SIG-M5 (cell line): ENCODE measurements at regions not wholly inside any gene's neighbourhood (a gene's known extent, or its start where the extent isn't known, plus 50 kb on each side); places are given as distances from the start of the nearest gene placed in this dataset.
"Not testable (repeated sequence)": the region's sequence is repeated elsewhere in the genome, so short reads cannot be mapped to it uniquely, and the experiment has no call there.

Experiments
- DNase-seq: peaks from one replicate; lab custom pipeline; 2025; lab: John Stamatoyannopoulos, UW

DNA sequence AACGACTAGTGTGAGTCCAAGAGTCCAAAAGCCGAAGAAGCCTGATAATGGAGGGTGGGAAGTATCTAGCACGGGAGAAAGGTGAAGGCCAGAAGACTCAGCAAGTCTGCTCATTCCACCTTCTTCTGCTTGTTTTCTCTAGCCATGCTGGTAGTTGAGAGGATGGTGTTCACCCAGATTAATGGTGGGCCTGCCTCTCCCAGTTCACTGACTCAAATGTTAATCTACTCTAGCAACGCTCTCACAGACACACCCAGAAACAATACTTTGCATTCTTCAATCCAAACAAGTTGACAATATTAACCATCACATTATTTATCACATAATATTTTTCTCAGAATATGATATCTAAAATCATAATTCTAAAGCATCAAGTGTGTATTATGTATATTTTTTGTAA lies 1055.1 kb upstream of the PCDH10 start:
- DNase-seq: no peak

DNA sequence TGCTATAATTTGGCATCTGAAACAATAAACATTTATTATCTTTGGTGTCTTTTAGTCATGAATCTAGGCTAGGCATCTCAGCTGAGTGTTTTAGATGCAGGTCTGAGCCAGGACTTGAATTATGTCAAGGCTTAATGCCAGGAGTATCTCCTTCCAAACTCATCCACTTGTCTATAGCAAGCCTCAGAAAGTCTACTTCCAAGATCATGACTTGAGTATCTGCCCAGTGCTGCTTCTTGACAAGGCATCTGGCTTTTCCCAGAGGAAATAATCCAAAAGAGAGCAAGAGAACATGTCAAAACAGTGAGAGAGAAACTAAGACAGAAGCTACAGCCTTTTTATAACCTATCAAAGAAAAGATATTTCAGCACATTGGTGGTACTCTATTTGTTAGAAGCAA lies 1052.1 kb upstream of the PCDH10 start:
- DNase-seq: no peak

DNA sequence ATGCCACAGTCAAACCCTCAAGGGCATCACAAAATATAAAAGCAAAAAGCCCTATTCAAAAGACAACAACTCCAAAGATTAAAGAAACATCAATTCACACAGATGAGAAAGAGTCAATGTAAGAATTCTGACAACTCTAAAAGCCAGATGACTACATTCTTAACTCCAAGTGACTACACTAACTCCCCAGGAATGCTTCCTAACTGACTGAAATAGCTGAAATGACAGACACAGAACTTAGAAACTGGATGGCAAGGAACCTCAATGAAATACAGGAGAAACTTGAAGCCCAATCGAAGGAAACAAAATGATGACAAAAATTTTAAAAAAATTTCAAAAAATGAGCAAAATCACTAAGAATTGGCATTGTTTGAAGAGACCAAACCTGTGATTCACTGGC lies 1047.6 kb upstream of the PCDH10 start:
- DNase-seq: no peak

DNA sequence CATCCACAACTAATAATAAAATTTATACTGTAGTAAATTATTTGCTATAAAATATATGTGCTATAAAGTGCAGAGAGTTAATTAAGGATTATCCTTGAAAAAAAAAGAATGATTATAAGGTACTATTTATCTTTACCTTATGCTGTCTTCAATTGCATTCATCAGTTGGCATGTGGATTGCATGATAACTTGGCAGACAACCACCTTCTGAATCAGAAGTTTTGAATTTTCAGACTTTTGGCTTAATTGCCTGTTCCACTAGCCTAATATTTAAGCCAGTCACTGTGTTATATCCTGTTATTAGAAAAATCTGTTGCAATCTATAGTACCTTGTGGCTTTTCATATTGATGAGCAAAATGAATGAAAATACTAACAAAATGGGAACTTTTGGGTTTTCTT lies 1040.3 kb upstream of the PCDH10 start:
- no peak for DNase-seq

DNA sequence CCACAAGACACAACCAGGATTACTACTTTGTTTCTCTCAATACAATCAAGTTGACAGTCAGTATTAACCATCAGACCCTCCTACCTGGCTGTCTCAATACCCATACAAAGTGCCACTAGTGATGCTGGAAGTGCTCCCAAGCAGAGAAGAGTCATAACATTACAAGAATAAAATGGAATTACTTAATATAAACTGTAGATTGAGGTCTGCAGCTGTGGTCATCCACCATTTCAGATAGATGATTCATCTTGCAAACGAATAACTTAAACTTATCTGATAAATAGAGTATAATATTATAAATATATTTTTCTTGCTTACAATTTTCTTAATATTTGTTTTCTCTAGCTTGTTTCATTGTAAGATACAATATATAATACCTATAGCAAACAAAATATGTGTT lies 1034.2 kb upstream of the PCDH10 start:
- no peak for DNase-seq

DNA sequence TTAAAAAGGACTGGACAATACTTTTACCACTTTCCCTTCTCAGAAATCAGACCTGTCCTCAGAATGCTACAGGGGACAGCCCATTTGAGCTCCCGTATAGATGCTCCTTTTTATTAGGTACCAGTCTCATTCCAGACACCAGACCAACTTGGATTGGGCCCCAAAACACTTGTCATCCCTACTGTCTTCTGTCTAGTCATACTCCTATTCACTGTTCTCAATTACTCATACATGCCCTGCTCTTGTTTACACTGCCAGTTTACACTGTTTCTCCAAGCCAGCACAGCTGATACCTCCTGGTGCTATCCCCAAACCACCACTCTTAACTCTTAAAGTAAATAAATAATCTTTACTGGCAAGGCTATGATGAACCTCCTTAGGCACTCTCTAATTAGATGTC lies 1026.4 kb upstream of the PCDH10 start:
- DNase-seq: not testable (repeated sequence)

DNA sequence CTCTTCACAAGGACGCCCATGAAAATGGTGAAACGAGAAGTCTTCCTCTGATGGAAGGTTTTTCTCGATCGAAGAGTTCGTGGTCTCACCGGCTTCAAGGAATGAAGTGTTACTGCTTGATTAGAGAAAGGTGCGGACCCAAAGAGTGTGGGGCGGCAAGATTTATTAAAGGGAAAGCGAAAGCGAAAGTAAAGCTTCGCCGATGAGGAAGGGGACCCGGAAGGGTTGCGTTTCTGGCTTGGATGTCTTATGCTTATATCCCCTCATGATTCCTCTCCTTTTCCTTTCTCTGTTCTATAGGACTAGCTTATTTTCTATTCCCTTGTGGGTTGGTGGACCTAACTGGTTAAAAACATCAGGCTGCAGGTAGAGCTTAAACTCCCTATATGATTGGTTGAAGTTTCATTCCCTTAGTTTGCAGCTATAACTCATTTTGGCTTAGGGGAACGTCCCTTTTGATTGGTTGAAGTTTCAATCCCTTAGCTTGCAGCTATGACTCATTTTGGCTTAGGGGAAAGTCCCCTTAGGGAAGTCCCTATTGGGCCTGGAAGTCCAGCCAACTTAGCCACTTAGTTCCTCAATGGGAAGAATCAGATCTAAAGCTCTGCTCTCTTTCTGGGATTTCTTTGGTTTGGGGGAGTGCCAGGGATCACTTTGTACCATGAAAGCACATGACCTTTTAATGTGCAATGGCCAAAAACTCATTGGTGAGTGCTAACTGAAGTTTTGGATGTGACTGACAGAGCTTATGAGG lies 1025.0 kb upstream of the PCDH10 start:
- no peak for DNase-seq

DNA sequence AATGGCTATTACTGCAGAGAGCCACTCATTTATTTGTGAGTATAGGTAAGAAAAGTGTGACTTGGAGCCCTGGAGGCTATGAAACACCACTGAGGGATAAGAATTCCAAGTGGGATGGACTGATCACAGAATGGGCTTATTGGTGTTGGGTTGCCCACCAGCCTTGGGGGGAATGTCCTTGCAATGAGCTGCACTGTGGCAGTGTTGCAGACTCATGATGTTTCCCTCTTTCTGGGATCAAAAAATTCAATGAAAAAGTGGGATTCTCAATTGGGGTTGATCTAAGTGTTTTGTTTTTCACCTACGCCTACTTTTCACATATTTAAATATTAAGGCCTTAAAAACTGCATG lies 1024.5 kb upstream of the PCDH10 start:
- no peak for DNase-seq

DNA sequence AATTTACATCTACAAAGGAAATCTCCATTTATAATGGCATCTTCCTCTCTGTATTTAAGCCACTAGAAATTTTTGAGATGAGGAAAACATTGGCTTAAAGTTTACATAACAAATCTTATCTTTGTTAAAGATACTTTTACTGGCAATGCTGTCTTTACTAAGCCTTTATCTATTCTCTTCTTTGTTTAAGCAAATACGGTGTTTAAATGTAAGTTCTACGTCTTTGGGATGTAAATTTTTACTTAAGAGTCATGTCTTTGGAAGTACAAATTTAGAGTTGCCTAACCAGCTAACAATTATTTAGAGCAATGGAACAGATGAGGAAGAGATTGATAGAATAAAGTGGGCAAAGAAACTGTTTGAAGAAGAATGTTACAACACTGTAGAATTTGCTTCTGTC lies 1024.0 kb upstream of the PCDH10 start:
- no peak for DNase-seq

DNA sequence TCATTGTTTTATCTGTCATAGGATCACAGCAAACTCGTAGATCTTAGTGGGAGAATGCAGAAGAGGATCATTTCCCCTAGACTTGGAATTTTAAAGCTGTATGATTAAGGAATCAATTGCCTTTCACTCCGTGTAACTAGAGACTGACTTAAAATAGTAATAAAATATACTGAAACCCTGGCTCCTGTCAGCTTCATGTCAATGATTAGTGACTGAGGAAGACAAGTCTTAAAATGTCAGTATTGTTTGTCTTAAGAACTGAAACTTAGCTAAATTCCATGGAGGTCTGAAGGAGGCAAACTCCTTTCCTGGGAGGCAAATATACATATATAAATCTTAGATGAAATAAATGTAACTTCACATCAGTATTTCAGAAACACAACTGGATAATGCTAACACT lies 1016.7 kb upstream of the PCDH10 start:
- no peak for DNase-seq

DNA sequence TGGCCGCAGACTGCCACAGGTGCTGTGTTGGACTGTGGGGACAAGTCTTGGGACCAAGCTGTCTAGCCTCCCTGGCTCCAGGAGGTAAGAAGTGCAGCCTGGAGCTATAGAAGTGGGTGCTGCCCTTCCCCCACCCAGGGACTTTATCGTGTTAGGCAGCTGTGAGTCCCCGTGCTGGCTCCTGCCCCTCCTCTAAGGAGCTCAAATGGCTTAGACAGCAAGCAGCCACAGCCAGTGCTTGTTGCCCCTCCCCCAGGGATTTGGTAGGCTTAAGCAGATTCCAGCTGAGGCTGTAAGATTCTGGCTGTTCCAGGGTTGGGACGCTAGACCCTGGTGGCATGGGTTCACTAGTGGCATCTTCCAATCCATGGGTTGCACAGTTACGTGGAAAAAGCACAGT lies 979.4 kb upstream of the PCDH10 start:
- DNase-seq: no peak

DNA sequence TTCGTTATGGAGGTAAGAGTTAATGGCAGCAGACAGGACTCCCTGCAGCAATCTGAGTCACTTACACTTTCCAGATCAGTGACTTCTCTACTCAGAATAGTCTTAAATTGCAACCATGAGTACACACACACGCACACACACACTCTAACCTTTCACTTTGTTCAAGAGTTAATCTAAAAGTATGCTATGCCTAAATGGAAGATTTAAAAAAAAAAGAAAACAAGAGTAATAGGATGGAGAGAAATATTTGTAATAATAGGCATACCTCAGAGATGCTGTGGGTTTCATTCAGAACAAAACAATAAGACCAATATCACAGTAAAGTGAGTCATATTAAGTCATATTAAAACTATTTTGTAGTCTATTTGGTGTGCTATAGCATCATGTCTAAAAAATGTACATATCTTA lies 969.1 kb upstream of the PCDH10 start:
- DNase-seq: no peak

DNA sequence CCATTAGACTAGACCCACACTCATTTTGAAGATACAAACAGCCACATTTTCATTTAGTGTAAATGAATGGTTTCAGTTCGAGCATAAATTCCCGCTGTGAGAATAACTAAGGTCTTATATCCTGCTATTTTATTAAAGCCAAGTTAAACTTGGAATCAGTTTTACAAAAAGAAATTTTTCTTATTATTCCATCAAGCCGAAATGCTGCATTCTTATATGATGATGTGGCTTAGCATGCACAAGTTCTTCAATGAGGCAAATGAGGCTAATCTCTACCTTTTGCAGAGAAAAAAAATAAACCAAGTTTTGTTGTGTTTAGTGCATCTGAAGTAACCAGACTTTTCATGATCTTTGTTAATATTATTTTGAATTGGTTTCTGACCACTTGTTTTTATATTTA lies 953.9 kb upstream of the PCDH10 start:
- no peak for DNase-seq

DNA sequence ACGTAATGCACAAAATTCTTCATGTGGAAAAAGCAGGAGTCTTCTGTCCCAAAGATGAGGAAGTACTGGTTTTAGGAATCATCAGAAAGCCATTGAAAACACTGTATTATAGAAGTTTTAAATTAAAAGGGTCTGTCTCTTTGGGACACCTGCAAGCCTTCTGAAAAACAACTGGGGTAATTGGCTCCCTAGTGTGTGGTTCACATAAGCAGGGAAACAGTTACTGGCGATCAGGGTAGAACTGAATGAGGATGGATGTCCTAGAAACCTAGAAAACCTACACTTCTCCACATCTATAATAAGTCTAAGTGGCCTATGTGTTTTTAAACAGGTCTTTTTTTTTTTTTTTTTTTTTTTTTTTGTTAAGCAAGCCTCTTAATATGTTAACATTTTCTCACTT lies 945.5 kb upstream of the PCDH10 start:
- no peak for DNase-seq

DNA sequence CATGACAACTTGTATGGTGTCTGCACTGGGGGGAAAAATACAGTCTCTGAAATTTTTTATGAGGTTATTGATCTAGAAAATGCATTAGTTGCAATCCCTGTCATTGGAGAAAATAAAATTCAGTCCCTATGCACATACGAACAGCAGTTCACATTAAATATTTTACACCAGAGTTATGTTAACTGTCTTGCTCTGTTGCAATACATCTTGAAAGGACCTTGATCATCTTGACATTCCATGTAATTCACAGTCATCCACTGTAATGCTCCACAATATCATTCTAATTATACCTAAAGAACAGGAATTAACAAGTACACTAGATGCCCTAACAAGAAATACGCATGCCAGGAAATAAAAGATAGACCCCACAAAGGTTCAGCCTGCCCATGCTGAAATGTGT lies 934.6 kb upstream of the PCDH10 start:
- no peak for DNase-seq

DNA sequence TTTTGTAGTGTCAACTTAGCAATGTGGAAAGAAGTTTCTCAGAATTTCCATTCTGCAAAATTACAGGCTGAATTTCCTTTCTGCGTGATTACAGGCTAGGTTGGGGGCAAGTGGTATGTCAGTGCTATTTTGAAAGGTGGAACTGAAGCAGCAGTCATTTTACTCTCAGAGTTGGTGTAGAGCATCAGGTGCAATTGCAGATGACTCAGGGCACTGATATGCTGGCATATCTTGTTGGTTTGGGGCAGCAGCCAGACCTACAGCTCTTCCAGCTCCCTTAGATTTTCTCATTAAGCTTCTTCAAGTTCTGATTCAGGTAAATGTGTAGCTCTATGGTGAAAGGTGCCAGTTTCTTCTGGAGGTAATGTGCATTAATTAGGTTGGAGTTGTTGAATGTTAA lies 930.7 kb upstream of the PCDH10 start:
- DNase-seq: no peak

DNA sequence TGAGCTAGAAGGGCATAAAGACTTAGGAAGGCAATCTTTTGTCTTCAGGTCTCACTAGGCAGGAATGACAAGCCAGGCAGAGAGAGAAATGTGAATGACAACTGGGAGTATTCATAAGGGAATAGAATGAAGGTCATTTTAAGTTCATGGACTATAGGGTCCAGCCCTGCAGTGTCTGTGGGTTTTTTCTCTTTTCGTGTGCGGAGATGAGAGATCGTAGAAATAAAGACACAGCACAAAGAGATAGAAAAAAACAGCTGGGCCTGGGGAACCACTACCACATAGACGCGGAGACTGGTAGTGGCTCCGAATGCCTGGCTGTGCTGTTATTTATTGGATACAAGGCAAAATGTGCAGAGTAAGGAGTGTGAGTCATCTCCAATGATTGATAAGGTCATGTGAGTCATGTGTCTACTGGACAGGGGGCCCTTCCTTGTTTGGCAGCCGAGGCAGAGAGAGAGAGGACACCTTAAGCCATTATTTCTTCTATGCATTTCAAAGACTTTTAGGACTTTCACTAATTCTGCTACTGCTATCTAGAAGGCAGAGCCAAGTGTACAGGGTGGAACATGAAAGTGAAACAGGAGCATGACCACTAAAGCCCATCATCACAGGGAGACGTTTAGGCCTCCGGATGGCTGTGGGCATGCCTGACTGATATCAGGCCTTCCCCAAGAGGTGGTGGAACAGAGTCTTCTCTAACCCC lies 921.8 kb upstream of the PCDH10 start:
- DNase-seq: no peak

DNA sequence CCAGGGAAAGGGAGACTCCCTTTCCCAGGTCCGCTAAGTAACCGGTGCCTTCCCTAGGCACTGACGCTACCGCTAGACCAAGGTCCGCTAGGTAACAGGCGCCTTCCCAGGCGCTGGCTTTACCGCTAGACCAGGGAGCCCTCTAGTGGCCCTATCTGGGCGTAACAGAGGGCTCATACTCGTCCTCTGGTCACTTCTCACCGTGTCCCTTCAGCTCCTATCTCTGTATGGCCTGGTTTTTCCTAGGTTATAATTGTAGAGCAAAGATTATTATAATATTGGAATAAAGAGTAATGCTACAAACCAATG lies 921.3 kb upstream of the PCDH10 start:
- DNase-seq: not testable (repeated sequence)

DNA sequence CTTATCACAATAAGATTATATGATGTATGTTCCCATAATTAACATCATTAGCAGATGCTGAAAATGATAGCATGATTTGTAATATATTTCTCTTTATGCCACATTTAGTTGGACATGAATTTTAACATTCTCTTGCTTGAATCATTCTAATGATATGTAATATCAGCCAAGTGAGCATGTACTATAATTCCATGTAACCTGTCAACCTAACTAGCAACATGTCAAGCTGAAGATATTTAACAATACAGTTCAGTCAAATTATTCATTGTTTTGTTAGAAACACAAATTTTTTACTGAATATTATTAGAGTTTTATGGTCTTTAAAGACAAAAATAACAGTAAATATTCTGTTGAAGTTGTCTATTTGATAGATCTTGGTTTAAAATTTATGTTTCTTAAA lies 920.4 kb upstream of the PCDH10 start:
- no peak for DNase-seq

DNA sequence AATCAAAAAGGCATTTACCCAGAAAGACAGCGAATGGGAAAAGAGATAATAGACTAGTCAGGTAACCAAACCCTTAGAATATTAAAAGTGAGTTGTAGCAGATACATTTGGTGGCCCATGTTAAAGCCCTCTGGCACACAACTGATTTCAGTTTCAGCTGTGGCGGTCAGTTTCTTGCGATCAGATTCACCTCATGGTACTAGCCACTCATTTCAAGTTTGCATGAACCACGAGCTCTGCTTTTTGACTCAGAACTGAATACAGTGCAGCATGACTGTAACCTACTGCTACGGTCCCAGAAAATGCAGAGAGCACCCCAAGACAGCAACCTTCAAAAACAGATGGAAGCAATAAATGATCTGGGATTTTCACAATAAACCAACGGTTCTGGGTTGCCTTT lies 919.1 kb upstream of the PCDH10 start:
- no peak for DNase-seq

DNA sequence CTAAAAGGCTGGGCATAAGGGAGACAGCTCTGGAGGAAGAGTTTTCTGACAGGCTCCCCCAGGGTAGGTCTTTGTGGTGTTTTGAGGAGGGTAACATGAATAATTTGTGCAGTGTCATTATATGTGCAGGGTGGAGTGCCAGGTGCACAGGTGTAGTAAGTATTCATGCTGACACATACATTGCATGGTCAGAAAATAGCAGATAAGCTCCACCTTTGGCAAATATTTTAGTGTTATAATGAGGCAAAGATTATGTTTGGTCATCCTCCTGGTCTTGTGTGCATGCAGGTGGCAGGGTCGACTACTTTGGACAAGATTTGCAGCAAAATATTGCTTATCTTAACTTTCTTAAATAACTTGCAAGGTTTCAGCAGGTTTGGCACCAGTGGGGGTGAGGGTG lies 910.4 kb upstream of the PCDH10 start:
- DNase-seq: no peak

DNA sequence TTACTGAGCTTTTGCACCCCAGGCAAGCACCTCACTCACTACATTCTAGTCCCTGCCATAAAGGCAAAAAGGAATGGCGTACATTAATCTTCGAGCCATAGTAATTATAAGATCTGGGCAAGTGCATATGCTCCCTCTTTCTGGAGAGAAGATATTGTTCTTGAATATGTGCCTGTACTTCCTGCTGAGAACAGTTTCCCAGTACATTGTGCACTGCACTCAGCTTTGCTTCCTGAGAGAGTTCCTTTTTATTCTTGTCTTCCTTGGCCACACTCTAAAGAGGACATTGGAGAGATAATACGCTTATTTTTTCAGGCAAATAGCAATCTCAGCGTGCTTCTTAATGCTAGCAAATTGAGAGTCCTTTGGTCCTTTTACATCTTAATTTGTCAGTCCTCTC lies 909.0 kb upstream of the PCDH10 start:
- DNase-seq: no peak

DNA sequence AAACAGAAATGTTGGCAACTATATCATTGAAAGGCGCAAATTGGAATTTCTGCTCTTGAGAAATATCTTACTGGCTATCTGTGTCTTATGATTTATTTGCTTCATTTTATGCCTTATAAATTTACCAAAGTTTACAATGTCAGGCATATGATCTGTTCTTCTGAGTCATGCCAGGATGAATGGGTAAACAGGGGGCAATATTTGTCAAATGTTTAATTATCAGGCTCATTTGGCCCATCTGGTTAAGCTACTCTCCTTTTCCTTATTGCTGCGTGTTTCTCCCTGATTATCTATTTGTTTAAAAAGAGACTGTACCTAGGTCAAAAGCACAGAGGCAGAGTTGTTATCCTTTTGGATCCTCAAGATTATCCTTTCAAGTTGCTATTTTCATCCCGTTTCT lies 903.8 kb upstream of the PCDH10 start:
- DNase-seq: no peak

DNA sequence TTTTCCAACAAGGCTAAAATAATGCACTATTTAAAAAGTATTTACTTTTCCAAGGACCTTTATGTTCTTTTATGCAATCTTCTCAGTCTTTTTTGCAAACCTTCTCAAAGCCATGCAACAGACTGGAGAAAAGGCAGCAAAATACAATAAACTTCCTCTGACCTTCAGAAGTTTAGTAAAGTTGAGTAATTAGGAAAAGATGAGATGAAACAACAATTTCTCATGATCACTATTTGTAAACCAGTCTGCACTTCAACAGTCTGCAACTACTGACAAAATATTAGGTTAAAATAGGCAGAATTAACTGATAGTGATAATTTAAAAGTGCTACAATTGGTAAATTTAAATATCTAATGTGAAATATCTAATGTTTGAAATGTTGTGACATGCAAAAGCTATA lies 884.9 kb upstream of the PCDH10 start:
- no peak for DNase-seq
